ENCODE measurements at regions not wholly inside any gene's neighbourhood (a gene's known extent, or its start where the extent isn't known, plus 50 kb on each side); places are given as distances from the start of the nearest gene placed in this dataset.
"Not testable (repeated sequence)": the region's sequence is repeated elsewhere in the genome, so short reads cannot be mapped to it uniquely, and the experiment has no call there.

- Mint-ChIP-seq H3K9me3 (peaks cover 14% of the 10 kb centered on the region), H3K4me1 (ENCODE audit: low read depth) (peaks cover 2% of the 10 kb centered on the region), H3K4me3 (no peak overlapping the region), H3K36me3 (ENCODE audit: low read depth) (no peaks in the 10 kb centered on the region), H3K27ac (no peak overlapping the region), H3K27me3 (ENCODE audit: low read depth) (no peaks in the 10 kb centered on the region)
These were observed 267.3 kb downstream of the TFAP2C start for GRCh38 chr20:56896447-56896846.

- no peaks in the 10 kb centered on the region for H3K27me3 Mint-ChIP-seq (ENCODE audit: low read depth)
- no peaks in the 10 kb centered on the region for H3K36me3 Mint-ChIP-seq (ENCODE audit: low read depth)
- H3K27ac Mint-ChIP-seq: no peak overlapping the region
- peaks cover 2% of the 10 kb centered on the region for H3K4me1 Mint-ChIP-seq (ENCODE audit: low read depth)
- H3K4me3 Mint-ChIP-seq: no peak overlapping the region
- H3K9me3 Mint-ChIP-seq: peaks cover 14% of the 10 kb centered on the region
These were observed 268.3 kb downstream of the TFAP2C start for GRCh38 chr20:56897318-56897957.

- H3K36me3 Mint-ChIP-seq (ENCODE audit: low read depth): no peaks in the 10 kb centered on the region
- H3K4me3 Mint-ChIP-seq: no peak overlapping the region
- H3K4me1 Mint-ChIP-seq (ENCODE audit: low read depth): peaks cover 2% of the 10 kb centered on the region
- peaks cover 14% of the 10 kb centered on the region for H3K9me3 Mint-ChIP-seq
- H3K27me3 Mint-ChIP-seq (ENCODE audit: low read depth): no peaks in the 10 kb centered on the region
- no peak overlapping the region for H3K27ac Mint-ChIP-seq
These were observed 268.8 kb downstream of the TFAP2C start for GRCh38 chr20:56897958-56898349.

- Mint-ChIP-seq H3K27ac (no peak overlapping the region), H3K36me3 (ENCODE audit: low read depth) (no peaks in the 10 kb centered on the region), H3K4me3 (no peak overlapping the region), H3K27me3 (ENCODE audit: low read depth) (no peaks in the 10 kb centered on the region), H3K9me3 (peaks cover 7% of the 10 kb centered on the region), H3K4me1 (ENCODE audit: low read depth) (no peaks in the 10 kb centered on the region)
These were observed 270.4 kb downstream of the TFAP2C start for GRCh38 chr20:56899506-56899905.

- Mint-ChIP-seq H3K9me3 (peaks cover 4% of the 10 kb centered on the region), H3K27me3 (ENCODE audit: low read depth) (no peaks in the 10 kb centered on the region), H3K36me3 (ENCODE audit: low read depth) (no peaks in the 10 kb centered on the region), H3K4me3 (no peak overlapping the region), H3K4me1 (ENCODE audit: low read depth) (no peaks in the 10 kb centered on the region), H3K27ac (no peak overlapping the region)
These were observed 271.1 kb downstream of the TFAP2C start for GRCh38 chr20:56900252-56900651.

GRCh38 chr20:56903421-56903820 is 274.3 kb downstream of the TFAP2C start:
- no peak overlapping the region for H3K27ac Mint-ChIP-seq
- no peaks in the 10 kb centered on the region for H3K9me3 Mint-ChIP-seq
- no peaks in the 10 kb centered on the region for H3K4me1 Mint-ChIP-seq (ENCODE audit: low read depth)
- H3K4me3 Mint-ChIP-seq: no peak overlapping the region
- no peaks in the 10 kb centered on the region for H3K27me3 Mint-ChIP-seq (ENCODE audit: low read depth)
- no peaks in the 10 kb centered on the region for H3K36me3 Mint-ChIP-seq (ENCODE audit: low read depth)

GRCh38 chr20:56903858-56904257 is 274.8 kb downstream of the TFAP2C start:
- Mint-ChIP-seq H3K4me3 (no peak overlapping the region), H3K27ac (no peak overlapping the region), H3K27me3 (ENCODE audit: low read depth) (no peaks in the 10 kb centered on the region), H3K9me3 (no peaks in the 10 kb centered on the region), H3K36me3 (ENCODE audit: low read depth) (no peaks in the 10 kb centered on the region), H3K4me1 (ENCODE audit: low read depth) (no peaks in the 10 kb centered on the region)

- Mint-ChIP-seq H3K27ac (no peak overlapping the region), H3K27me3 (ENCODE audit: low read depth) (no peaks in the 10 kb centered on the region), H3K4me3 (no peak overlapping the region), H3K36me3 (ENCODE audit: low read depth) (no peaks in the 10 kb centered on the region), H3K4me1 (ENCODE audit: low read depth) (no peaks in the 10 kb centered on the region), H3K9me3 (no peaks in the 10 kb centered on the region)
These were observed 281.0 kb downstream of the TFAP2C start for GRCh38 chr20:56909918-56910714.

- H3K9me3 Mint-ChIP-seq: no peaks in the 10 kb centered on the region
- no peaks in the 10 kb centered on the region for H3K27me3 Mint-ChIP-seq (ENCODE audit: low read depth)
- H3K4me3 Mint-ChIP-seq: no peak overlapping the region
- no peaks in the 10 kb centered on the region for H3K36me3 Mint-ChIP-seq (ENCODE audit: low read depth)
- H3K4me1 Mint-ChIP-seq (ENCODE audit: low read depth): no peaks in the 10 kb centered on the region
- no peak overlapping the region for H3K27ac Mint-ChIP-seq
These were observed 282.8 kb downstream of the TFAP2C start for GRCh38 chr20:56911946-56912345.

- Mint-ChIP-seq H3K4me3 (no peak overlapping the region), H3K9me3 (no peaks in the 10 kb centered on the region), H3K27ac (no peak overlapping the region), H3K36me3 (ENCODE audit: low read depth) (no peaks in the 10 kb centered on the region), H3K4me1 (ENCODE audit: low read depth) (no peaks in the 10 kb centered on the region), H3K27me3 (ENCODE audit: low read depth) (no peaks in the 10 kb centered on the region)
These were observed 285.4 kb downstream of the TFAP2C start for GRCh38 chr20:56914532-56914931.

- H3K27me3 Mint-ChIP-seq (ENCODE audit: low read depth): no peaks in the 10 kb centered on the region
- no peaks in the 10 kb centered on the region for H3K9me3 Mint-ChIP-seq
- no peaks in the 10 kb centered on the region for H3K4me1 Mint-ChIP-seq (ENCODE audit: low read depth)
- no peak overlapping the region for H3K4me3 Mint-ChIP-seq
- H3K27ac Mint-ChIP-seq: no peak overlapping the region
- H3K36me3 Mint-ChIP-seq (ENCODE audit: low read depth): no peaks in the 10 kb centered on the region
These were observed 287.2 kb downstream of the TFAP2C start for GRCh38 chr20:56916345-56916622.

GRCh38 chr20:56920041-56920440 is 290.9 kb downstream of the TFAP2C start:
- peaks cover 24% of the 10 kb centered on the region for H3K27me3 Mint-ChIP-seq (ENCODE audit: low read depth)
- not testable (repeated sequence) for H3K27ac Mint-ChIP-seq; H3K9me3 Mint-ChIP-seq; H3K4me1 Mint-ChIP-seq (ENCODE audit: low read depth); H3K36me3 Mint-ChIP-seq (ENCODE audit: low read depth); H3K4me3 Mint-ChIP-seq

GRCh38 chr20:56922497-56922896 is 293.4 kb downstream of the TFAP2C start:
- peaks cover 46% of the 10 kb centered on the region for H3K27me3 Mint-ChIP-seq (ENCODE audit: low read depth)
- peaks cover 2% of the 10 kb centered on the region for H3K4me1 Mint-ChIP-seq (ENCODE audit: low read depth)
- H3K4me3 Mint-ChIP-seq: no peak overlapping the region
- no peaks in the 10 kb centered on the region for H3K9me3 Mint-ChIP-seq
- no peak overlapping the region for H3K27ac Mint-ChIP-seq
- no peaks in the 10 kb centered on the region for H3K36me3 Mint-ChIP-seq (ENCODE audit: low read depth)

GRCh38 chr20:56924292-56925081 is 295.4 kb downstream of the TFAP2C start:
- Mint-ChIP-seq H3K36me3 (ENCODE audit: low read depth) (no peaks in the 10 kb centered on the region), H3K4me3 (no peak overlapping the region), H3K27ac (no peak overlapping the region), H3K4me1 (ENCODE audit: low read depth) (peaks cover 2% of the 10 kb centered on the region), H3K9me3 (no peaks in the 10 kb centered on the region), H3K27me3 (ENCODE audit: low read depth) (peaks cover 64% of the 10 kb centered on the region)

All from T-helper 1 cell treated with Interleukin-12 subunit alpha and Interleukin-12 subunit beta and Interleukin-4 antibody, amounts not matched to agents 30 μg/mL and 1 μg/mL, for 36 hours (primary cell).